K562 (cell line): ENCODE measurements at regions not wholly inside any gene's neighbourhood (a gene's known extent, or its start where the extent isn't known, plus 50 kb on each side); places are given as distances from the start of the nearest gene placed in this dataset.

ENCODE experiments used
- ATAC-seq: fragments of 200-7000 bp; cut with Tn5 transposase; 3 replicates; pipeline ENCODE4 v1.9.1; 2020; ENCODE audit warnings: moderate library complexity
- BruUV-seq: library from RNA; stranded (reverse); fragments of 400-500 nt; replicated peaks from 2 replicates; lab custom pipeline; 2021; lab: Mats Ljungman, UMichigan
- CTCF ChIA-PET: fragments of 300-600 bp; formaldehyde crosslinking; extraction: SDS; loops from one replicate; lab custom pipeline; 2021; ENCODE audit warnings: low intra/inter-chr PET ratio; lab: Yijun Ruan, JAX
- POLR2A ChIA-PET: fragments of 300-600, 350-650 bp; sonication (Branson Sonifier 250); formaldehyde crosslinking; extraction: SDS; loops from one replicate; lab custom pipeline; 2021; ENCODE audit warnings: antibody characterized with exemption, inconsistent platforms; lab: Yijun Ruan, JAX
- DNase-seq, 4 experiments: peaks; one replicate each; pipeline versions ENCODE4 v3.0.0 to v3.0.0-alpha.2; 2011 to 2018; ENCODE audit warnings: low spot score in 3 of 4, mixed read lengths in 3 of 4; ENCODE audit errors: extremely low read depth in 1 of 4
- FAIRE-seq: peaks from 2 replicates; lab custom pipeline; 2011; peaks lifted over from hg19 to GRCh38; lab: Jason Lieb, UNC
- H2AFZ ChIP-seq: 2 replicates; pipeline ENCODE4 v1.6.0; 2011; ENCODE audit warnings: low read depth, low read length, control low read depth, inconsistent platforms
- H3K27ac ChIP-seq: fragments of 200-600 bp; 3 replicates; pipeline ENCODE4 v1.8.0; 2011; ENCODE audit warnings: low read depth, mild to moderate bottlenecking, control low read depth, inconsistent platforms, low read length, moderate library complexity, mixed read lengths; ENCODE audit errors: extremely low read depth
- H3K27me3 ChIP-seq, 2 experiments: fragments of 300-600 bp in 1 of 2; 2 replicates in 1 of 2; 3 replicates in 1 of 2; pipeline versions ENCODE4 v1.6.0 to v1.8.0; 2011; ENCODE audit warnings: inconsistent platforms in 2 of 2, low read length in 2 of 2, mild to moderate bottlenecking in 1 of 2, mixed read lengths in 1 of 2, moderate library complexity in 1 of 2; ENCODE audit not compliant: control insufficient read depth in 2 of 2, insufficient read depth in 2 of 2
- H3K36me3 ChIP-seq: fragments of 300-600 bp; 3 replicates; pipeline ENCODE4 v1.8.0; 2011; ENCODE audit warnings: mild to moderate bottlenecking, low read length, inconsistent platforms; ENCODE audit not compliant: control insufficient read depth, insufficient read depth
- H3K4me1 ChIP-seq, 2 experiments: fragments of 200-600 bp in 1 of 2; replicated peaks in 1 of 2; 2 replicates in 1 of 2; 3 replicates in 1 of 2; pipeline versions ENCODE4 v1.5.1 to v1.8.0; 2011; ENCODE audit warnings: inconsistent platforms in 2 of 2, low read length in 2 of 2, mild to moderate bottlenecking in 1 of 2, mixed read lengths in 1 of 2, moderate library complexity in 1 of 2; ENCODE audit not compliant: control insufficient read depth in 2 of 2, insufficient read depth in 2 of 2
- H3K4me2 ChIP-seq: 2 replicates; pipeline ENCODE4 v1.6.1; 2011; ENCODE audit warnings: low read length, control low read depth, inconsistent platforms, mixed read lengths; ENCODE audit not compliant: insufficient read depth
- H3K4me3 ChIP-seq: fragments of 200-600 bp; sonication (generic), shearing (Covaris generic); 2 replicates; pipeline ENCODE4 v1.5.1; 2016; ENCODE audit warnings: control low read depth, inconsistent platforms
- H3K79me2 ChIP-seq: fragments of 200-600 bp; 3 replicates; pipeline ENCODE4 v1.8.0; 2011; ENCODE audit warnings: low read length, inconsistent platforms; ENCODE audit not compliant: control insufficient read depth, insufficient read depth
- H3K9ac ChIP-seq, 2 experiments: 2 replicates each; pipeline versions ENCODE4 v1.6.0 to v1.6.1; 2011; ENCODE audit warnings: low read depth in 2 of 2, low read length in 2 of 2, control low read depth in 1 of 2, inconsistent platforms in 1 of 2, mild to moderate bottlenecking in 1 of 2, mixed read lengths in 1 of 2; ENCODE audit not compliant: insufficient read depth in 1 of 2
- H3K9me1 ChIP-seq: one replicate; pipeline ENCODE4 v1.6.0; 2011; ENCODE audit warnings: inconsistent platforms, mild to moderate bottlenecking, low read length, moderate library complexity; ENCODE audit not compliant: control insufficient read depth, insufficient read depth
- H3K9me3 ChIP-seq: replicated peaks from 2 replicates; pipeline ENCODE4 v1.5.1; 2011; ENCODE audit warnings: low read depth, low read length, inconsistent platforms; ENCODE audit not compliant: control insufficient read depth, insufficient read depth
- H4K20me1 ChIP-seq: replicated peaks from 2 replicates; pipeline ENCODE4 v1.6.1; 2011; ENCODE audit warnings: low read length, inconsistent platforms, mixed read lengths; ENCODE audit not compliant: control insufficient read depth, insufficient read depth
- AFF4 ChIP-seq: sonication (generic); formaldehyde crosslinking; IDR thresholded peaks from 2 replicates; pipeline ENCODE4 v1.8.0; 2023; ENCODE audit warnings: mild to moderate bottlenecking, missing genetic modification reagents
- FOXK2 ChIP-seq, 2 experiments: fragments of 450-650 bp; IDR thresholded peaks in 1 of 2; conservative IDR thresholded peaks in 1 of 2; 2 replicates each; pipeline ENCODE4 v1.6.1; 2016; ENCODE audit warnings: low read depth in 2 of 2, mild to moderate bottlenecking in 1 of 2
- HLTF ChIP-seq: fragments of 450-650 bp; IDR thresholded peaks from 2 replicates; pipeline ENCODE4 v1.6.1; 2016
- JUNB ChIP-seq: fragments of 450-650 bp; formaldehyde crosslinking; conservative IDR thresholded peaks from 2 replicates; pipeline ENCODE4 v1.4.0; 2020; ENCODE audit warnings: mild to moderate bottlenecking
- POLR2B ChIP-seq: fragments of 450-650 bp; IDR thresholded peaks from 2 replicates; pipeline ENCODE4 v1.6.1; 2018; ENCODE audit warnings: low read depth; ENCODE audit not compliant: partially characterized antibody
- PPARD ChIP-seq: fragments of 250-450 bp; sonication (Bioruptor Pico); IDR thresholded peaks from 2 replicates; pipeline ENCODE4 v1.8.0; 2022; ENCODE audit warnings: inconsistent platforms, mild to moderate bottlenecking, moderate library complexity
- PTBP1 ChIP-seq: fragments of 200-400 bp; formaldehyde crosslinking; IDR thresholded peaks from 2 replicates; pipeline ENCODE4 v1.6.1; 2017; ENCODE audit warnings: low read depth, low read length
- PURB ChIP-seq: sonication (generic); formaldehyde crosslinking; IDR thresholded peaks from 2 replicates; pipeline ENCODE4 v1.9.0; 2021; ENCODE audit warnings: low read depth, mild to moderate bottlenecking, missing genetic modification reagents
- TBP ChIP-seq: optimal IDR thresholded peaks from 2 replicates; pipeline ENCODE3; 2011; ENCODE audit warnings: low read depth, low read length, improper control_type of control experiment
- ZFP1 ChIP-seq: fragments of 450-650 bp; formaldehyde crosslinking; IDR thresholded peaks from 2 replicates; pipeline ENCODE4 v1.4.0; 2020; ENCODE audit warnings: mild to moderate bottlenecking, mixed read lengths
- ZNF217 ChIP-seq: sonication (generic); formaldehyde crosslinking; IDR thresholded peaks from 2 replicates; pipeline ENCODE4 v1.8.0; 2022; ENCODE audit warnings: mild to moderate bottlenecking, missing genetic modification reagents
- ZNF668 ChIP-seq: fragments of 250-450 bp; sonication (Bioruptor Pico); IDR thresholded peaks from 2 replicates; pipeline ENCODE4 v1.8.0; 2022; ENCODE audit warnings: mild to moderate bottlenecking, inconsistent platforms
- WGBS: fragments of 100-300 bp; shearing (Covaris generic); methylation state at CpG from one replicate; pipeline ENCODE4 v1.1.6; 2016; ENCODE audit warnings: low coverage, mixed read lengths; ENCODE audit not compliant: insufficient coverage; ENCODE audit errors: missing lambda C conversion rate; 5-methylcytosine and 5-hydroxymethylcytosine counted together
- in situ Hi-C: fragments of 300-500 bp; cut with MboI; formaldehyde crosslinking; loops from 4 replicates; pipeline ENCODE4 v1.15.0; 2018; ENCODE audit warnings: inconsistent platforms, mixed read lengths
- intact Hi-C: fragments of 100-400 bp; cut with micrococcal nuclease; formaldehyde crosslinking; loops from 2 replicates; pipeline ENCODE4 v1.14.2; 2022

- Histone ChIP-seq H3K79me2 (no peaks in the 10 kb centered on the region), H2AFZ (no peak overlapping the region), H3K9me1 (no peaks in the 10 kb centered on the region), H3K4me2 (no peak overlapping the region), H3K27me3 (no peaks in the 10 kb centered on the region), H3K27ac (no peak overlapping the region), H3K9ac (no peak overlapping the region), H3K4me3 (no peak overlapping the region), H3K36me3 (no peaks in the 10 kb centered on the region), H3K4me1 (no peaks in the 10 kb centered on the region), H4K20me1 (no peaks in the 10 kb centered on the region), H3K9me3 (no peaks in the 10 kb centered on the region)
- ChIA-PET CTCF (no interaction called here), POLR2A (no interaction called here)
- FAIRE-seq (no peak), ATAC-seq (no peak), DNase-seq (no peak)
- in situ Hi-C loops, result no loop called here
- BruUV-seq, result no TSS peak
- TF ChIP-seq PURB (CRISPR knock-in tag), result no peak
- no peak for TF ChIP-seq TBP
- no peak for TF ChIP-seq ZNF217
- no peak for TF ChIP-seq PPARD (CRISPR knock-in tag)
- TF ChIP-seq FOXK2 (conservative IDR thresholded peaks at IDR 0.05 in 1 of 2, IDR thresholded peaks at IDR 0.05 in 1 of 2; ENCODE audit: low read depth in 2 of 2), result no peak
- TF ChIP-seq ZNF668, result no peak
- TF ChIP-seq JUNB (CRISPR knock-in tag), result no peak
- no peak for TF ChIP-seq HLTF
- TF ChIP-seq AFF4 (CRISPR knock-in tag), result no peak
- TF ChIP-seq POLR2B, result no peak
- no peak for TF ChIP-seq ZFP1
- TF ChIP-seq PTBP1, result no peak
- intact Hi-C loops, result no loop called here
- 8% methylated on average over 6 of the region's 6 CpGs for WGBS
Observed at GRCh38 chr2:59015027-59015426, 773.9 kb upstream of the FANCL start.
